HCT116 (cell line): ENCODE measurements at regions not wholly inside any gene's neighbourhood (a gene's known extent, or its start where the extent isn't known, plus 50 kb on each side); places are given as distances from the start of the nearest gene placed in this dataset.
A peak's percentile ranks its signal among the peaks of the same experiment; 100 is the strongest.

Experiments used
- CEBPB ChIP-seq: IDR thresholded peaks from 2 replicates; pipeline ENCODE4 v1.6.1; 2012; ENCODE audit warnings: low read depth
- CTCF ChIP-seq, 3 experiments: fragments of 200-600 bp in 1 of 3; sonication (generic) in 1 of 3; IDR thresholded peaks in 2 of 3; conservative IDR thresholded peaks in 1 of 3; 2 replicates each; pipeline ENCODE4 v1.5.1; 2012 to 2017; ENCODE audit warnings: low read depth in 2 of 3, low read length in 2 of 3, antibody characterized with exemption in 1 of 3, borderline replicate concordance in 1 of 3, control low read depth in 1 of 3, mild to moderate bottlenecking in 1 of 3, mixed read lengths in 1 of 3, mixed run types in 1 of 3, moderate library complexity in 1 of 3; ENCODE audit not compliant: insufficient read depth in 1 of 3
- EZH2phosphoT487 ChIP-seq: fragments of 200-600 bp; IDR thresholded peaks from 2 replicates; pipeline ENCODE4 v1.6.1; 2018; ENCODE audit warnings: antibody characterized with exemption, borderline replicate concordance
- POLR2A ChIP-seq: IDR thresholded peaks from 2 replicates; pipeline ENCODE4 v1.7.0; 2011; ENCODE audit warnings: borderline replicate concordance; ENCODE audit not compliant: insufficient read depth, insufficient read length; ENCODE audit errors: extremely low read depth
- POLR2AphosphoS5 ChIP-seq: IDR thresholded peaks from 2 replicates; pipeline ENCODE4 v1.6.1; 2011; ENCODE audit warnings: mild to moderate bottlenecking, low read depth, low read length, moderate library complexity
- RAD21 ChIP-seq: IDR thresholded peaks from 2 replicates; pipeline ENCODE4 v1.6.1; 2012; ENCODE audit warnings: low read depth, mild to moderate bottlenecking
- SIN3A ChIP-seq: IDR thresholded peaks from 2 replicates; pipeline ENCODE4 v1.6.1; 2012; ENCODE audit warnings: low read depth
- SP1 ChIP-seq: IDR thresholded peaks from 2 replicates; pipeline ENCODE4 v1.6.1; 2012; ENCODE audit warnings: low read depth
- YY1 ChIP-seq: IDR thresholded peaks from 2 replicates; pipeline ENCODE4 v1.6.1; 2011; ENCODE audit warnings: low read length, low read depth, moderate library complexity, mild to moderate bottlenecking; ENCODE audit not compliant: insufficient replicate concordance; ENCODE audit errors: extremely low read depth

DNA sequence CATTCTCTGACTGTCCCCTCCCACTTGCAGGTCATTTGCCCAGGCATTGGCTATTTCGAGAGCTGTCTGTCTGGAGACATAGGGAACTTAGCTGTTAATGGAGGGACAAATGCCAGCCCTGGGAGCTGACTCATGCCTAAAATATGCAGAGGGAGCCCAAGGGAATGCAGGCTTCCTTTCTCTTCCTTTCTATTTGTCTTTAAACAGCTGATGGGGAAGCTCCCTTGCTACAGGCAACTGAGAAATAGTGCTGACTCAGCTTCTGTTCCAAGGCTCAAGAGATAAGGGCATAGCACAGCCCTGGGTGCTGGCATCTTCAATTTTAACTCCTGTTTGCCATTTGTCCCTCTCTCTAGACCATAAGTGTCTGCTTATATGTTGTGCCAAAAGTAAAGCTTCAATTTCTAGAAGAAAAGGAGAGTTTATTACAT lies 82.7 kb upstream of the C1GALT1 start:
- TF ChIP-seq CTCF (IDR thresholded peaks at IDR 0.05 in 2 of 3, conservative IDR thresholded peaks at IDR 0.05 in 1 of 3; ENCODE audit: borderline replicate concordance in 1 of 3, insufficient read depth in 1 of 3, low read depth in 2 of 3, low read length in 2 of 3), result no peak
- TF ChIP-seq POLR2A, result no peak
- TF ChIP-seq EZH2phosphoT487, result no peak
- no peak for TF ChIP-seq YY1
- TF ChIP-seq POLR2AphosphoS5, result no peak; the same call in 1 of the 2 replicates
- peak; percentile 61 for TF ChIP-seq SP1
- TF ChIP-seq CEBPB, result no peak; the same call in 1 of the 2 replicates
- TF ChIP-seq SIN3A, result peak; percentile 71
- 0 out of 2 replicates have a peak, but pooled peaks have one; percentile 5 for TF ChIP-seq RAD21
